Kidney (tissue), 13 donors: ENCODE measurements at regions not wholly inside any gene's neighbourhood (a gene's known extent, or its start where the extent isn't known, plus 50 kb on each side); places are given as distances from the start of the nearest gene placed in this dataset.

Experiments used
- DNase-seq, 5 donors: peaks; one replicate each; pipeline ENCODE4 v3.0.0-alpha.2; 2013 to 2020
- FAIRE-seq: peaks from 2 replicates; lab custom pipeline; 2012; peaks lifted over from hg19 to GRCh38; lab: Jason Lieb, UNC
- H3K27ac ChIP-seq, 2 donors: one replicate each; pipeline ENCODE4 v1.7.0; 2013; ENCODE audit warnings: low read depth in 2 of 2, low read length in 2 of 2, inconsistent platforms in 1 of 2
- H3K27me3 ChIP-seq: one replicate; pipeline ENCODE4 v1.7.1; 2013; ENCODE audit warnings: low read length, inconsistent platforms; ENCODE audit not compliant: control insufficient read depth, insufficient read depth
- H3K36me3 ChIP-seq, 3 donors: one replicate each; pipeline versions ENCODE4 v1.7.0 to v1.7.1; 2013; ENCODE audit warnings: low read length in 3 of 3, control low read depth in 1 of 3, inconsistent platforms in 1 of 3; ENCODE audit not compliant: insufficient read depth in 3 of 3, control insufficient read depth in 2 of 3
- H3K4me1 ChIP-seq, 3 donors: one replicate each; pipeline versions ENCODE4 v1.7.0 to v1.7.1; 2013; ENCODE audit warnings: low read length in 3 of 3, inconsistent platforms in 1 of 3, low read depth in 1 of 3; ENCODE audit not compliant: control insufficient read depth in 2 of 3, insufficient read depth in 2 of 3
- H3K4me3 ChIP-seq, 3 donors: one replicate each; pipeline versions ENCODE4 v1.7.0 to v1.8.1; 2013; ENCODE audit warnings: low read length in 3 of 3, control low read depth in 1 of 3, inconsistent platforms in 1 of 3
- H3K9ac ChIP-seq, 3 donors: one replicate each; pipeline versions ENCODE4 v1.7.0 to v1.7.1; 2013; ENCODE audit warnings: low read length in 3 of 3, control low read depth in 1 of 3, inconsistent platforms in 1 of 3
- H3K9me3 ChIP-seq, 3 donors: one replicate each; pipeline versions ENCODE4 v1.7.0 to v1.7.1; 2013; ENCODE audit warnings: low read length in 3 of 3, control low read depth in 1 of 3, inconsistent platforms in 1 of 3; ENCODE audit not compliant: control insufficient read depth in 2 of 3, insufficient read depth in 1 of 3
- intact Hi-C: fragments of 100-400 bp; cut with DNase I; formaldehyde crosslinking; loops from one replicate; pipeline ENCODE4 v1.11.1; 2022
- TF ChIP-seq, protein P1 (sequence below): IDR thresholded peaks from 3 replicates; pipeline ENCODE4 v1.5.1; 2012; ENCODE audit warnings: mild to moderate bottlenecking, moderate library complexity, borderline replicate concordance; ENCODE audit not compliant: insufficient read depth; ENCODE audit errors: extremely low read depth
- donor health status: control.
- donor health status: control.
- donor health status: control.
- donor health status: control.
- donor health status: control.
- donor health status: DM: yes; HTN: yes; CAD: no.
- donor health status: Normal renal cell carcinoma (clear cell type).

DNA sequence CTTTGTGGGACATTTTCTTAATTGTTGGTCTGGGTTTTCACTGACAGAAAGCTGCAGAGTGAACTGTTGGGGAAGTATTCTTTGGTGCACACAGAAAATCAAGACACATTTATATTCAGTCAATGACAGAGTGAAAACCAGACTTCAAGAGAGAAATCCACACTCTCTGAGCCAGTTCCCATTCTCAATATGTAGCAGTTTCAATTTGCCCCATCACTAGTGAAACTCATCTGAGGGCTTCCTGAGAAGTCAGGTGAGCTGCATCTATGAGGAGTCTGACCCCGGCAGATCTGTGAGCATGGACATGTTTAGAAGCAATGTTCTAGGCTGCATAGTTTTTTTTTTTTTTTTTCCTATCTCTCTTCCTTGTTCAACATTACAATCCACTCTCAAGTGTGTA lies 163.7 kb upstream of the AHR start:
- Histone ChIP-seq H3K4me1 (no peaks in the 10 kb centered on the region), H3K9me3 (no peaks in the 10 kb centered on the region), H3K9ac (no peak overlapping the region), H3K4me3 (no peak overlapping the region), H3K36me3 (no peaks in the 10 kb centered on the region), H3K27ac (no peak overlapping the region), H3K27me3 (no peaks in the 10 kb centered on the region)
- no peak for DNase-seq
- FAIRE-seq, result no peak
- TF ChIP-seq, protein P1, sequence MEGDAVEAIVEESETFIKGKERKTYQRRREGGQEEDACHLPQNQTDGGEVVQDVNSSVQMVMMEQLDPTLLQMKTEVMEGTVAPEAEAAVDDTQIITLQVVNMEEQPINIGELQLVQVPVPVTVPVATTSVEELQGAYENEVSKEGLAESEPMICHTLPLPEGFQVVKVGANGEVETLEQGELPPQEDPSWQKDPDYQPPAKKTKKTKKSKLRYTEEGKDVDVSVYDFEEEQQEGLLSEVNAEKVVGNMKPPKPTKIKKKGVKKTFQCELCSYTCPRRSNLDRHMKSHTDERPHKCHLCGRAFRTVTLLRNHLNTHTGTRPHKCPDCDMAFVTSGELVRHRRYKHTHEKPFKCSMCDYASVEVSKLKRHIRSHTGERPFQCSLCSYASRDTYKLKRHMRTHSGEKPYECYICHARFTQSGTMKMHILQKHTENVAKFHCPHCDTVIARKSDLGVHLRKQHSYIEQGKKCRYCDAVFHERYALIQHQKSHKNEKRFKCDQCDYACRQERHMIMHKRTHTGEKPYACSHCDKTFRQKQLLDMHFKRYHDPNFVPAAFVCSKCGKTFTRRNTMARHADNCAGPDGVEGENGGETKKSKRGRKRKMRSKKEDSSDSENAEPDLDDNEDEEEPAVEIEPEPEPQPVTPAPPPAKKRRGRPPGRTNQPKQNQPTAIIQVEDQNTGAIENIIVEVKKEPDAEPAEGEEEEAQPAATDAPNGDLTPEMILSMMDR, result no peak
- intact Hi-C loops, result no loop called here

GRCh38 chr7:17136126-17136525 lies 162.3 kb upstream of the AHR start:
- FAIRE-seq (no peak), DNase-seq (no peak)
- TF ChIP-seq, protein P1, result no peak
- no peak overlapping the region for H3K27ac ChIP-seq
- no peaks in the 10 kb centered on the region for H3K9me3 ChIP-seq
- no peak overlapping the region for H3K9ac ChIP-seq
- H3K27me3 ChIP-seq, result no peaks in the 10 kb centered on the region
- intact Hi-C loops, result no loop called here
- no peaks in the 10 kb centered on the region for H3K4me1 ChIP-seq
- no peaks in the 10 kb centered on the region for H3K36me3 ChIP-seq
- H3K4me3 ChIP-seq, result no peak overlapping the region

DNA sequence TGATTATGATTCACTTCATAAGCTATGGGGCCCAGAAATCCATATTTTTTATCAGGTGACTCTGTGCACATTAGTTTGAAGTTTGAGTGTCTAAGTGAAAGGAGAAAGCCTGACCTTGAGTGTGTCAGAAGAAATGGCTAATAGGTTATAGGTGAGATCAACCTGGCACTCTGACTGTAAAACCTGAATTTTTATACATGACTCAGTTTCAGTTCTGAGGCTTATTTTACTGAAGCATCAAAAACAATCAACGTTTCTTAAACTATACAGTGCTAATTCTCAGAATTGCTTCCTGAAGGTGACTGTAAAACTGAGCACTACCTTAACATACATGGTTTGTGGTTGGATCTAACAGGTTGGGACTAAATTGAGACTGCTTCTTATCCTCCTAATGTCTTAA lies 159.4 kb upstream of the AHR start:
- no peaks in the 10 kb centered on the region for H3K36me3 ChIP-seq
- TF ChIP-seq, protein P1, result no peak
- DNase-seq (no peak), FAIRE-seq (no peak)
- H3K27ac ChIP-seq, result no peak overlapping the region
- no peaks in the 10 kb centered on the region for H3K27me3 ChIP-seq
- H3K9ac ChIP-seq, result no peak overlapping the region
- no peaks in the 10 kb centered on the region for H3K4me1 ChIP-seq
- intact Hi-C loops, result no loop called here
- H3K4me3 ChIP-seq, result no peak overlapping the region
- no peaks in the 10 kb centered on the region for H3K9me3 ChIP-seq

- H3K4me1 ChIP-seq, result no peaks in the 10 kb centered on the region
- H3K9ac ChIP-seq, result no peak overlapping the region
- no peaks in the 10 kb centered on the region for H3K36me3 ChIP-seq
- H3K9me3 ChIP-seq, result no peaks in the 10 kb centered on the region
- no peak overlapping the region for H3K4me3 ChIP-seq
- intact Hi-C loops, result no loop called here
- no peaks in the 10 kb centered on the region for H3K27me3 ChIP-seq
- DNase-seq (no peak), FAIRE-seq (no peak)
- no peak overlapping the region for H3K27ac ChIP-seq
- TF ChIP-seq, protein P1, result no peak
Observed at GRCh38 chr7:17140406-17140805, 158.0 kb upstream of the AHR start.
